ENCODE measurements at regions not wholly inside any gene's neighbourhood (a gene's known extent, or its start where the extent isn't known, plus 50 kb on each side); places are given as distances from the start of the nearest gene placed in this dataset.

DNA sequence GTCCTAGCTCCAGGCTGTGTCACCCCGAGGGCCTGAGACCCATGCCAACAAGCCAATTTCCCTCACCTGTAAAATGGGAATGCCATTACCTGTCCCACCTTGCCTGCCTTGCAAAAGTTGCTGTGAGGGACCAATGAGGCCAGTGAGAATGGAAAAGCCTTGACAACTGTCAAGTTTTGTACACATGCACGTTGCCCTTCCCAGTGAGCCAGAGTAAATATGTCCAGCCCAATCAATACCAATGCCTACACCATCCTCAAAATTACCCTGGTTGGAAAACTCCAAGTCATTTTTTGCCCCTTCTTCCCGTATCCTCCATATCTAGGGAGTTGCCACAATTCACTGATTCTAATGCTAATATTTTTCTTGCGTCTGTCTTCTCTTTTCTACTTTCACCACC lies 73.5 kb upstream of the RASGRF1 start:
- H3K36me3 ChIP-seq (ENCODE audit: insufficient read depth, low read length): no peaks in the 10 kb centered on the region
- no peak overlapping the region for H2AFZ ChIP-seq (ENCODE audit: low read depth, low read length)
- H3K27me3 ChIP-seq (ENCODE audit: insufficient read depth, low read depth, low read length): no peaks in the 10 kb centered on the region
- H3K9ac ChIP-seq (ENCODE audit: low read length): no peak overlapping the region
- no peaks in the 10 kb centered on the region for H3K79me2 ChIP-seq (replicated peaks; ENCODE audit: insufficient read depth, low read length)
- H3K9me2 ChIP-seq (ENCODE audit: insufficient read depth, low read length): no peaks in the 10 kb centered on the region
- no peak overlapping the region for H3K27ac ChIP-seq (ENCODE audit: low read length)
- no peaks in the 10 kb centered on the region for H4K20me1 ChIP-seq (ENCODE audit: insufficient read depth)
- no peaks in the 10 kb centered on the region for H3F3A ChIP-seq (ENCODE audit: insufficient read depth, low read length, poor library complexity, severe bottlenecking)
- H3K4me2 ChIP-seq (ENCODE audit: low read length): no peak overlapping the region
- TF ChIP-seq MXI1 (conservative IDR thresholded peaks at IDR 0.05; ENCODE audit: poor library complexity, severe bottlenecking): no peak
- no peak for TF ChIP-seq EZH2 (IDR thresholded peaks at IDR 0.05; ENCODE audit: borderline replicate concordance, insufficient read depth, low read length, poor library complexity, severe bottlenecking)
- TF ChIP-seq CTCF (IDR thresholded peaks at IDR 0.05; ENCODE audit: poor library complexity, severe bottlenecking): no peak
- no peak for TF ChIP-seq TAF1 (IDR thresholded peaks at IDR 0.05; ENCODE audit: low read depth)
- TF ChIP-seq, protein P1, sequence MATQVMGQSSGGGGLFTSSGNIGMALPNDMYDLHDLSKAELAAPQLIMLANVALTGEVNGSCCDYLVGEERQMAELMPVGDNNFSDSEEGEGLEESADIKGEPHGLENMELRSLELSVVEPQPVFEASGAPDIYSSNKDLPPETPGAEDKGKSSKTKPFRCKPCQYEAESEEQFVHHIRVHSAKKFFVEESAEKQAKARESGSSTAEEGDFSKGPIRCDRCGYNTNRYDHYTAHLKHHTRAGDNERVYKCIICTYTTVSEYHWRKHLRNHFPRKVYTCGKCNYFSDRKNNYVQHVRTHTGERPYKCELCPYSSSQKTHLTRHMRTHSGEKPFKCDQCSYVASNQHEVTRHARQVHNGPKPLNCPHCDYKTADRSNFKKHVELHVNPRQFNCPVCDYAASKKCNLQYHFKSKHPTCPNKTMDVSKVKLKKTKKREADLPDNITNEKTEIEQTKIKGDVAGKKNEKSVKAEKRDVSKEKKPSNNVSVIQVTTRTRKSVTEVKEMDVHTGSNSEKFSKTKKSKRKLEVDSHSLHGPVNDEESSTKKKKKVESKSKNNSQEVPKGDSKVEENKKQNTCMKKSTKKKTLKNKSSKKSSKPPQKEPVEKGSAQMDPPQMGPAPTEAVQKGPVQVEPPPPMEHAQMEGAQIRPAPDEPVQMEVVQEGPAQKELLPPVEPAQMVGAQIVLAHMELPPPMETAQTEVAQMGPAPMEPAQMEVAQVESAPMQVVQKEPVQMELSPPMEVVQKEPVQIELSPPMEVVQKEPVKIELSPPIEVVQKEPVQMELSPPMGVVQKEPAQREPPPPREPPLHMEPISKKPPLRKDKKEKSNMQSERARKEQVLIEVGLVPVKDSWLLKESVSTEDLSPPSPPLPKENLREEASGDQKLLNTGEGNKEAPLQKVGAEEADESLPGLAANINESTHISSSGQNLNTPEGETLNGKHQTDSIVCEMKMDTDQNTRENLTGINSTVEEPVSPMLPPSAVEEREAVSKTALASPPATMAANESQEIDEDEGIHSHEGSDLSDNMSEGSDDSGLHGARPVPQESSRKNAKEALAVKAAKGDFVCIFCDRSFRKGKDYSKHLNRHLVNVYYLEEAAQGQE (IDR thresholded peaks at IDR 0.05; ENCODE audit: borderline replicate concordance): no peak
- TF ChIP-seq POLR2AphosphoS5 (IDR thresholded peaks at IDR 0.05): no peak
- TF ChIP-seq EP300 (conservative IDR thresholded peaks at IDR 0.05; ENCODE audit: poor library complexity, severe bottlenecking): no peak
- no peak for TF ChIP-seq SMC3 (conservative IDR thresholded peaks at IDR 0.05; ENCODE audit: poor library complexity)
- TF ChIP-seq RAD21 (conservative IDR thresholded peaks at IDR 0.05): no peak
- H3K4me3 ChIP-seq (ENCODE audit: low read length): no peak overlapping the region
- H3K9me3 ChIP-seq (ENCODE audit: low read length): no peaks in the 10 kb centered on the region

- Histone ChIP-seq H3K9me2 (ENCODE audit: insufficient read depth, low read length) (no peaks in the 10 kb centered on the region), H3K9me3 (ENCODE audit: low read length) (no peaks in the 10 kb centered on the region), H4K20me1 (ENCODE audit: insufficient read depth) (no peaks in the 10 kb centered on the region), H3K4me2 (ENCODE audit: low read length) (no peak overlapping the region), H2AFZ (ENCODE audit: low read depth, low read length) (no peak overlapping the region), H3K27me3 (ENCODE audit: insufficient read depth, low read depth, low read length) (no peaks in the 10 kb centered on the region), H3K9ac (ENCODE audit: low read length) (no peak overlapping the region), H3K36me3 (ENCODE audit: insufficient read depth, low read length) (no peaks in the 10 kb centered on the region), H3F3A (ENCODE audit: insufficient read depth, low read length, poor library complexity, severe bottlenecking) (no peaks in the 10 kb centered on the region), H3K79me2 (replicated peaks; ENCODE audit: insufficient read depth, low read length) (no peaks in the 10 kb centered on the region), H3K4me3 (ENCODE audit: low read length) (no peak overlapping the region), H3K27ac (ENCODE audit: low read length) (no peak overlapping the region)
- TF ChIP-seq CTCF (IDR thresholded peaks at IDR 0.05; ENCODE audit: poor library complexity, severe bottlenecking): no peak
- TF ChIP-seq RAD21 (conservative IDR thresholded peaks at IDR 0.05): no peak
- no peak for TF ChIP-seq POLR2AphosphoS5 (IDR thresholded peaks at IDR 0.05)
- no peak for TF ChIP-seq EZH2 (IDR thresholded peaks at IDR 0.05; ENCODE audit: borderline replicate concordance, insufficient read depth, low read length, poor library complexity, severe bottlenecking)
- TF ChIP-seq TAF1 (IDR thresholded peaks at IDR 0.05; ENCODE audit: low read depth): no peak
- no peak for TF ChIP-seq SMC3 (conservative IDR thresholded peaks at IDR 0.05; ENCODE audit: poor library complexity)
- TF ChIP-seq EP300 (conservative IDR thresholded peaks at IDR 0.05; ENCODE audit: poor library complexity, severe bottlenecking): no peak
- TF ChIP-seq, protein P1 (IDR thresholded peaks at IDR 0.05; ENCODE audit: borderline replicate concordance): no peak
- no peak for TF ChIP-seq MXI1 (conservative IDR thresholded peaks at IDR 0.05; ENCODE audit: poor library complexity, severe bottlenecking)
Observed at GRCh38 chr15:79163395-79163794, 72.8 kb upstream of the RASGRF1 start.

Data from neural cell (in vitro differentiated cells).